HG02970 (cell line): ENCODE measurements at regions not wholly inside any gene's neighbourhood (a gene's known extent, or its start where the extent isn't known, plus 50 kb on each side); places are given as distances from the start of the nearest gene placed in this dataset.

Source experiments
- ATAC-seq: cut with Tn5 transposase; IDR thresholded peaks from one replicate; pipeline ENCODE4 v1.9.1; 2021; ENCODE audit warnings: mild to moderate bottlenecking, moderate library complexity, moderate number of reproducible peaks; ENCODE audit not compliant: unreplicated experiment, low FRiP score

DNA sequence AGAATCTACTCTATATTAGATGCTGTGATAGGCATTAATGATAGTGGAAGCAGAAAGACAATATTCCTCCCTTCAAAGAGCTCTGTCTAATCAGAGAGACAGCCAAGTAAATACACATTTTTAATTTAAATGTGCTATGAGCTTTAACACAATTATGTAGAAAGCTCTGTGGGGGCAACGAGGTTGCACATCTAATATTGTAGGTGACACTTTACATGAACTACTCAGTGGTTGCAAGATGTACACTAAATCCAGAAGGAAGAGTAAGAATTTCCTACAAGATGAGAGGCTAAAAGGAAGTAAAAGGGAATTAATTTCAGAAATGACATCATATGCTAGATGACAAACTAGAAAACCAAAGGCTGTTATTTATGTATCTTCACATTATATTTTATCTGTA, 120.9 kb downstream of the SPCS3 start:
- ATAC-seq: no peak

- no peak for ATAC-seq
Measured at GRCh38 chr4:176441594-176441993, 121.8 kb downstream of the SPCS3 start.

- no peak for ATAC-seq
Measured at GRCh38 chr4:176443117-176443516, 123.4 kb downstream of the SPCS3 start.

GRCh38 chr4:176443646-176444409, 124.1 kb downstream of the SPCS3 start:
- no peak for ATAC-seq

- ATAC-seq: no peak
Measured at GRCh38 chr4:176444741-176445140, 125.0 kb downstream of the SPCS3 start.

GRCh38 chr4:176448761-176449160, 129.0 kb downstream of the SPCS3 start:
- no peak for ATAC-seq

DNA sequence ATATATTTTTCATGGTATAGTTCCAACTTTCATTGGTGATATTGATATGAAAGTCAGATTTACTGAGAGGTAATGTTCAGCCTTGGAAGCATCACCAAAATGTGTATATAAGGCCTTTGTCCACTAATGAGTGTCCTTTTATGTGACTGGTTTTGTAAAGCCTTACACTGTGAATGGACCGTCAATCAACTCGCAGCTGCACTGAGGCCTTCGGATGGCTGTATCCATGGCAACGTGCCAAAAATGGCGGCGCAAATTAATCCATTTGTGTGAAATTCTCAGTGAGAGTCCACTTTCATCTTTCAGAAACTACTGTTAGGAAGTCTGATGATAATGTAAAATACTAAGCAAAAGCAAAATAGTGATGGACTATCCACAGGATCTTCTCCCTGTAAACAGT, 131.7 kb downstream of the SPCS3 start:
- ATAC-seq: no peak

GRCh38 chr4:176453079-176453478, 133.3 kb downstream of the SPCS3 start:
- ATAC-seq: no peak

DNA sequence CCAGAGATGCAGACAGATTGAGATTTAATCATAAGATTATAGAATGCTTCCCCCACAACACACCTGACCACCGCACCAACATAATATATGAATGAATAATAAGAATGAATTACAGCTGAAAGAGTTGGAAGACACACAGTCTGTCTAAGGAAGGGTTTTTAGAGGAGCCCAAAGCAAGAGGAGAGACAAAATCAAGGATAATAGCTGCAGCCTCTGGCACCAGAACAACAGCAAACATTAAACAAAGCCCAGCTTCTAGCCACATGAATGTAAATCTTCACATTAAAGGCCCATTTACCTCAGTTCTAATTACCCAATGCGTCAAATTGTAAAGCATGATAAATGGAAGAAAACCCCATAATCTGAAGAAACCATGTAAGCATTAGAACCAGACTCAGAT, 133.9 kb downstream of the SPCS3 start:
- no peak for ATAC-seq

DNA sequence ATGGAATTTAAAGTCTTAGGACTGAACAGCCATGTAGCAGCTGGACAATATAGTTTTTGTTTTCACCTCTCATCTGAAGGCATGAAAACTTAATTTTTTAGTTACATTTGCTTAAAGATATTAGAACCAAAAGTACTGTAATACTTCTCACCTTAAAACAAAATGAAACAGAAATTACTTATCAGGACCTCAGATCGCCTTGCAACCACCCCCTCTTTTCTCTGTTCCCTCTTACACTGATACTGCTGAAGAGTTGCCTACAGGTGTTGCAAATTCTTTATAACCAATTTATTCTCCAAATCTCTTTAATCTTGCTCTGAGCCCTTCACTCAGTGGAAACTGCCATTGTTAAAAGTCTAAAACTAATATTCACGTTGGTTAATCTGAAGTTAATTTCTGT, 145.0 kb downstream of the SPCS3 start:
- ATAC-seq: peak; percentile 94

DNA sequence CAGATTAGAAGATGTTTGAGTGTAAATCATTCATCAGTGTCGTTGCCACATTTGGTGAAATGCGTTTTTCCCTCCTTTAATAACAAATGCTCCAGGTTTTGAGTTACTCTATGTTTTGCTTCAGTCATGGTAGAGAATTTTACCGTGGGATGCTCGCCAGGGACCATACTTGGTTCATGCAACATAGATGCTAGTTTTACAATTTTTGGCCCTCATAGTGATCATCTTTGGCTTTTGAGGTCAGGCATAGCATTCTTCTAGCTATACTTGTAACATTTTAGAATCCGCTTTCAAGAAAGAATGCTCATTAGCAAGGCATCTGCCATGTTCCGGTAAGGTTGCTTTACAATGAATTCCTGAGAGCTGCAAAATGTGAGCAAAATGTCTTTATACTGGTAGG, 147.2 kb downstream of the SPCS3 start:
- ATAC-seq: no peak

DNA sequence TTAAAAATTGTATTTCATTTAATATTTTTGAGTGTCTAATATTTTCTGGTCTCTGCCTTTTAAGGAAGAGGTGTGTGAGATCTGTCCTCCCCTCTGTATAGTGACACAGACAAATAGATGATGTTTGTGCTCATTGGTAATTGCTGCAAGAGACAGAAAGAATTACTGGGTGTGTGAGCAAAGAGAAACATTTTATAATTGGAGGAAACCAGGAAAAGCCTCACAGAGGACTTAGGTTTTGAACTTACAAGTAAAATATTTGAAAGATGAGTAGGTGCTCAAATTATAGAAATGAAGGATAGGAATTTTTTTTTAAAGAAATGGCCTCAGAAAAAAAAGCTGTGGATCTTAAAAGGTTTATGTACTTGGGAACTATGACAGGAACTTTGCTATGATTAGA, 149.8 kb downstream of the SPCS3 start:
- no peak for ATAC-seq

DNA sequence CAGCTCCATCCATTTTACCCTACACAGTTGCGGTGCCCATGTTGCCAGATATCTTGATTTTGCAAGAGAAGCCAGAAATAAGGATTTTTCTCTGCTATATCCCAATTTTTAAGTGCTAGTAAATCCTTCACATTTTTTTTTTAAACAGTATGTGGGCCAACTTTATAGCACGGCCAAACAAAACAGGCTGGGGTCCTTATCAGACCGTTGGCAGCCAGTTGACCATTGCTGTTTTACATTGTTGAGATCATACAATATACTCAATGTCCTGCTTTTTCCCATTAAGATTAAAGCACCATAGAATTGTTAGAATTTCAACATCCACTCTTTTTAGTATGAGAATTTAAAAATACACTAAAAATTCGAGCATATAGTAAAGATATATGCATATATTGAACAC, 150.9 kb downstream of the SPCS3 start:
- no peak for ATAC-seq

GRCh38 chr4:176475067-176475466, 155.3 kb downstream of the SPCS3 start:
- no peak for ATAC-seq

DNA sequence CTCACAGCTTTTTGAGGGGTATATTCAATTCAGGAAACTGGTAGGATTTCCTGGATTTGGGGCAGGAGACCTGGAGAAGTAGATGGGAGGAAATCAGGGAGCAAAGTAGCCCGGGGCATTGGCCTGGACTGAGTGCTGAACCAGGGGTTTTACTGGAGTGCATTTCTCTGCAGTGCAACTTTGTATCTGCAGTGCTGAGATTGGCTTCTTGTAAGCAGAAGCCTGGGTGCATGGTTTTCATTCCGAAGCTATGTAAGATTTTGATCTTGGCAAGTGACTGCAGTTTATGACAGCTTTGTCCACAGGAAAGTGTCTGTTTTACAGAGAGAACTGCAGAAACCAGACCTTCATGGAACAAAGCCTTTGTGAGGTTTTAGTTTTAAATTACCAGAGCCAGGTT, 158.3 kb downstream of the SPCS3 start:
- no peak for ATAC-seq

DNA sequence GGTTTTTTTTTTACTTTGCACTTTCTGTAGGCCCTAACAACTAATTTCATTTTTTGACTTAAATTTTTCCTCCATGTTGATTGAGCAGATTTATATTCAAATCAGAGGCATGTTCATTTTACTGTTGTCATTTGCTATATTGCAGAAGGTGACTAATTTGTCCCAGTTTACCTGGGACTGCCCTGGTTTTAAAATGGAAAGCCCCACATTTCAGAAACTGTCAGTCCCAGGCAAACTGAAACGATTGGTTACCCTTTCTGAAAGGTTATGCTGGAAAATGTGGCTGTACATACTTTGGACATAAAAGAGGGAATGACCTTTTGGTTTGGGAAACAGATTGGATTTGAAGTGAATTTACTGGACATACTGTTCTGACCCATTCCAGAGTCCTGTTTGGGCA, 160.0 kb downstream of the SPCS3 start:
- ATAC-seq: no peak

- ATAC-seq: no peak
Measured at GRCh38 chr4:176482972-176483371, 163.2 kb downstream of the SPCS3 start.

- no peak for ATAC-seq
Measured at GRCh38 chr4:176484301-176484984, 164.7 kb downstream of the SPCS3 start.

DNA sequence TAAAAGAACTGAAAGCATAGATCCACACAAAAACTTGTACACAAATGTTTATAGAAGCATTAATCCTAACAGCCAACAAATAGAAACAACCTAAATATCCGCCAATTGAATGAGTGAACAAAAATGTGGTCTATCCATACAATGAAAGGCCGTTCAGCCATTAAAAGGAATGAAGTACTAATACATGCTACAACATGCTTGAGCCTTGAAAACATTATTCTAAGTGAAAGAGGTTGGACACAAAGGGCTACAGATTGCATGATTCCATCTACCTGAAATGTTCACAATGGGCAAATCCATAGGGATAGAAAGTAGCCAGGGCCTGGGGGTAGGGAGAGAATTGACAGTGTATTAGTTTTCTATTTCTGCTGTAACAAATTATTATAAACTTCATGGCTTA, 169.2 kb downstream of the SPCS3 start:
- no peak for ATAC-seq

DNA sequence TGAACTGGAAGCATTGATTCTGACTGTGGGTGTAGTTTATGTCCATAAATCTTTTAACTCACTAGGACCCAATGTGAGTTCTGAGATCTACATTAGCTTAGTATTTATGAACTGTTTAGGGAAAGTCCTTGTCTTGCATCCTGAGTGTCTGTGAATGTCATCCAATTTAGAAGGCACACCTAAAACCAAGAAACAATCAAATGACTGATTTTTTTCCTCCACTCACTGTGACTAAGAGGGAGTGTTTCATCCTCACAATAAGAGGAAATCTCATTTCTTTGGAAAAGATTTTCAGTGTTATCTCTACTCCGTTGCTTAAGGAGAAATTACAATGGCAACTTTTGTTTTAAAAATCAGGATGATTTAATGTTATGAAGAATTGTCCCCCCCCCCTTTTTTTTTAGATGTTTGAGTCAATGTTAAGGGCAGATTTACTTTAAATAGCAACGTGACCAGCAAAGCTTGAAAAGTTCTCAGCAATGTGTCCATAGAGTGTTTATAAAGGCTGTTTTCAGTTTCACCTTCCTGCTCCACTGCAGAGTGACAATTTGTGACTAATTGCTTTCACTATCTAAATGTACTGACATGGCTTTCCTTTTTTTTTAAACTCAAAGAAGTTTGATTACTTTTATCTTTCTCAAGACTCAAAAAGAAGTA, 173.0 kb downstream of the SPCS3 start:
- ATAC-seq: peak; percentile 100

GRCh38 chr4:176498617-176499256, 179.0 kb downstream of the SPCS3 start:
- no peak for ATAC-seq
